LNCaP clone FGC (cell line): ENCODE measurements at regions not wholly inside any gene's neighbourhood (a gene's known extent, or its start where the extent isn't known, plus 50 kb on each side); places are given as distances from the start of the nearest gene placed in this dataset.
"Not testable (repeated sequence)": the region's sequence is repeated elsewhere in the genome, so short reads cannot be mapped to it uniquely, and the experiment has no call there.

Experiments used
- DNase-seq: peaks from one replicate; pipeline ENCODE4 v3.0.0-alpha.2; 2011; ENCODE audit warnings: low read depth
- H3K4me3 ChIP-seq: 2 replicates; pipeline ENCODE4 v1.5.1; 2011; ENCODE audit warnings: mild to moderate bottlenecking, low read depth, low read length, control low read depth
- CTCF ChIP-seq: IDR thresholded peaks from 2 replicates; pipeline ENCODE4 v1.5.1; 2012; ENCODE audit warnings: mild to moderate bottlenecking; ENCODE audit not compliant: control insufficient read depth, insufficient read depth; ENCODE audit errors: extremely low read depth

- H3K4me3 ChIP-seq: no peak overlapping the region
- no peak for DNase-seq
- TF ChIP-seq CTCF: no peak
Observed at GRCh38 chr2:64880193-64880951, 108.8 kb upstream of the SLC1A4 start.

- no peak overlapping the region for H3K4me3 ChIP-seq
- TF ChIP-seq CTCF: no peak
- no peak for DNase-seq
Observed at GRCh38 chr2:64881037-64881492, 108.1 kb upstream of the SLC1A4 start.

GRCh38 chr2:64887565-64887964, 101.6 kb upstream of the SLC1A4 start:
- TF ChIP-seq CTCF: no peak
- no peak overlapping the region for H3K4me3 ChIP-seq
- DNase-seq: no peak

GRCh38 chr2:64888591-64889309, 100.4 kb upstream of the SLC1A4 start:
- H3K4me3 ChIP-seq: no peak overlapping the region
- no peak for DNase-seq
- no peak for TF ChIP-seq CTCF

GRCh38 chr2:64889803-64890202, 99.4 kb upstream of the SLC1A4 start:
- no peak overlapping the region for H3K4me3 ChIP-seq
- no peak for TF ChIP-seq CTCF
- DNase-seq: no peak

- not testable (repeated sequence) for DNase-seq, H3K4me3 ChIP-seq
Observed at GRCh38 chr2:64896572-64896971, 92.6 kb upstream of the SLC1A4 start.

- H3K4me3 ChIP-seq: no peak overlapping the region
- no peak for DNase-seq
- TF ChIP-seq CTCF: no peak
Observed at GRCh38 chr2:64899081-64899865, 89.9 kb upstream of the SLC1A4 start.

- H3K4me3 ChIP-seq, DNase-seq: not testable (repeated sequence)
Observed at GRCh38 chr2:64899876-64900275, 89.3 kb upstream of the SLC1A4 start.
